Stimulated activated CD8-positive, alpha-beta memory T cell treated with anti-CD3 and anti-CD28 coated beads, Interleukin-15, amount 100 ng/mL, for 24 hours (primary cell): ENCODE measurements at regions not wholly inside any gene's neighbourhood (a gene's known extent, or its start where the extent isn't known, plus 50 kb on each side); places are given as distances from the start of the nearest gene placed in this dataset.
"Not testable (repeated sequence)": the region's sequence is repeated elsewhere in the genome, so short reads cannot be mapped to it uniquely, and the experiment has no call there.

ENCODE experiments used
- DNase-seq: peaks from one replicate; pipeline ENCODE4 v3.0.0-alpha.2; 2020; ENCODE audit warnings: low read depth

- DNase-seq, result no peak
Observed at GRCh38 chr2:235219048-235219447, 267.2 kb downstream of the SH3BP4 start.

GRCh38 chr2:235220331-235220730 is 268.5 kb downstream of the SH3BP4 start:
- DNase-seq, result no peak

GRCh38 chr2:235223011-235223410 is 270.8 kb upstream of the AGAP1 start:
- no peak for DNase-seq

GRCh38 chr2:235224410-235224809 is 269.4 kb upstream of the AGAP1 start:
- DNase-seq, result no peak

- no peak for DNase-seq
Observed at GRCh38 chr2:235225261-235225660, 268.6 kb upstream of the AGAP1 start.

GRCh38 chr2:235227590-235227989 is 266.3 kb upstream of the AGAP1 start:
- no peak for DNase-seq

- DNase-seq, result not testable (repeated sequence)
Observed at GRCh38 chr2:235228422-235228821, 265.4 kb upstream of the AGAP1 start.

- no peak for DNase-seq
Observed at GRCh38 chr2:235229236-235229635, 264.6 kb upstream of the AGAP1 start.

GRCh38 chr2:235230821-235231601 is 262.8 kb upstream of the AGAP1 start:
- no peak for DNase-seq

- no peak for DNase-seq
Observed at GRCh38 chr2:235232449-235233433, 261.1 kb upstream of the AGAP1 start.

- no peak for DNase-seq
Observed at GRCh38 chr2:235234736-235235135, 259.1 kb upstream of the AGAP1 start.

- DNase-seq, result no peak
Observed at GRCh38 chr2:235235977-235236767, 257.7 kb upstream of the AGAP1 start.

GRCh38 chr2:235238537-235238936 is 255.3 kb upstream of the AGAP1 start:
- DNase-seq, result no peak

- DNase-seq, result no peak
Observed at GRCh38 chr2:235240574-235240973, 253.3 kb upstream of the AGAP1 start.

- no peak for DNase-seq
Observed at GRCh38 chr2:235244255-235245220, 249.3 kb upstream of the AGAP1 start.

- no peak for DNase-seq
Observed at GRCh38 chr2:235247001-235247400, 246.8 kb upstream of the AGAP1 start.

- no peak for DNase-seq
Observed at GRCh38 chr2:235255693-235256092, 238.2 kb upstream of the AGAP1 start.

- no peak for DNase-seq
Observed at GRCh38 chr2:235257590-235257989, 236.3 kb upstream of the AGAP1 start.

GRCh38 chr2:235262750-235263149 is 231.1 kb upstream of the AGAP1 start:
- no peak for DNase-seq

- DNase-seq, result no peak
Observed at GRCh38 chr2:235263205-235264120, 230.4 kb upstream of the AGAP1 start.
